Cardiac fibroblast (primary cell): ENCODE measurements at regions not wholly inside any gene's neighbourhood (a gene's known extent, or its start where the extent isn't known, plus 50 kb on each side); places are given as distances from the start of the nearest gene placed in this dataset.

ENCODE experiments used
- DNase-seq, 2 donors: peaks; one replicate each; pipeline versions ENCODE4 v3.0.0 to v3.0.0-alpha.2; 2010; ENCODE audit warnings: low read depth in 2 of 2
- H3K4me3 ChIP-seq, 2 donors: replicated peaks in 1 of 2; 1 replicate in 1 of 2; 2 replicates in 1 of 2; pipeline ENCODE4 v1.5.1; 2011; ENCODE audit warnings: low read depth in 2 of 2, low read length in 2 of 2, mild to moderate bottlenecking in 2 of 2, moderate library complexity in 1 of 2
- CTCF ChIP-seq: IDR thresholded peaks from one replicate; pipeline ENCODE4 v1.5.1; 2011; ENCODE audit warnings: low read depth, mild to moderate bottlenecking, low read length, inconsistent platforms

DNA sequence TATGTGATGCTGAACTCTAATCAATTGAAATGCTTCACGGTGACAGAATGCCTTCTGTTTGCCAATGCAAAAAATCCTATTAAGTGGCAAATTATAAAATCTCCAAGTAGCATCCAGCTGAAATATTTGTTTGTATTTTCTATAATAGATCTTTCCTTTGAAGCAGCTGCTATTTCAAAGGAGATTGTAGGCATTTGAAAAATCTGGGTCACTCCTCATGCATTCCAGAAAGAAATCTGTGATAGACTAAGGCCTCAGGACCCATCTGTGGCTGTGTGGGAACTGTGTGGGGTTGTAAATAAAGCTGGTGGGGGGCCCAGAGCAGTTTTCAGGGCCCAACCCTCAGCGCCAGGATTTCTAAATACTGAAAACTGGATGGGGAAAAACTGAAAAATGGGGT is 216.9 kb upstream of the ARG1 start:
- DNase-seq, result no peak
- no peak overlapping the region for H3K4me3 ChIP-seq
- TF ChIP-seq CTCF, result no peak

DNA sequence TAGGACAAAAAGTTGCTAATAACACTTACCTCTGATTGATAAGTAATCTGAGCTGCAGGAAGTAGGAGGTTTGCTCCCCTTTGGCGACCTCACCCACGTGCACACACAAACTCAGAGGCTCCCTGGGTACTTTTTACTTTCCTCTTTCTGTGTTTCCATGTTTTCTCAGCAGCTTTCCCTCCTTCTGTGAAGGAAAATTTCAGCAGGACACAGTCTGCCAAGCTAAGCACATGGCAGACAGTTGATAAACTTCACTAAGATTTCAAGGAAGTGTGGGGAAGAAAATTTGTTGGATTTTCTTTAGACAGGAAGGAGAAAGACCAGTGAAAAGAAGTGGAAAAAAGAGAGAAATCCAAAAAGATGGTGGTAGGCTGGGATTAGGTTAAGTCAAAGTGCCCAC is 215.5 kb upstream of the ARG1 start:
- no peak for TF ChIP-seq CTCF
- H3K4me3 ChIP-seq, result no peak overlapping the region
- DNase-seq, result no peak

DNA sequence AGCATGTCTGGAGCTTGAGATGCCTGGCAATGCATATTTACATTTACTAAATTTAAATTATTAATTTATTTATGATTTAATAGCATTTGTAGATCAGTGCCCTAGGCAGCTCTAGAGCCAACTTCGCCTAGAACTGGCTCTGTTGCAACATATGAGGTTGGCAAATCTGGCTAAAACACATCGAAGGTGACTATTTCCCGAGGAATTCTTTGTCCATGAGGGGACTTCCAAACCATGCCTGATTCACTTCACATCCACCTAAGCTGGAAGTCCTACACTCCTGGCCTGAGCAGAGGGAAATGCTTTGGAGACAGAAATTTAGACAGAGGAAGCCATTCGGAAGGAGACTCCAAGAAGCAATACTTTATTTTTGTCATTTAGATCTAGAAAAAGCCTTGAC is 211.0 kb upstream of the ARG1 start:
- no peak for TF ChIP-seq CTCF
- no peak overlapping the region for H3K4me3 ChIP-seq
- peak in 1 of 2 donors; percentile 18 for DNase-seq

- no peak for DNase-seq
- no peak for TF ChIP-seq CTCF
- H3K4me3 ChIP-seq, result no peak overlapping the region
Measured at GRCh38 chr6:131362696-131363095, 210.3 kb upstream of the ARG1 start.

DNA sequence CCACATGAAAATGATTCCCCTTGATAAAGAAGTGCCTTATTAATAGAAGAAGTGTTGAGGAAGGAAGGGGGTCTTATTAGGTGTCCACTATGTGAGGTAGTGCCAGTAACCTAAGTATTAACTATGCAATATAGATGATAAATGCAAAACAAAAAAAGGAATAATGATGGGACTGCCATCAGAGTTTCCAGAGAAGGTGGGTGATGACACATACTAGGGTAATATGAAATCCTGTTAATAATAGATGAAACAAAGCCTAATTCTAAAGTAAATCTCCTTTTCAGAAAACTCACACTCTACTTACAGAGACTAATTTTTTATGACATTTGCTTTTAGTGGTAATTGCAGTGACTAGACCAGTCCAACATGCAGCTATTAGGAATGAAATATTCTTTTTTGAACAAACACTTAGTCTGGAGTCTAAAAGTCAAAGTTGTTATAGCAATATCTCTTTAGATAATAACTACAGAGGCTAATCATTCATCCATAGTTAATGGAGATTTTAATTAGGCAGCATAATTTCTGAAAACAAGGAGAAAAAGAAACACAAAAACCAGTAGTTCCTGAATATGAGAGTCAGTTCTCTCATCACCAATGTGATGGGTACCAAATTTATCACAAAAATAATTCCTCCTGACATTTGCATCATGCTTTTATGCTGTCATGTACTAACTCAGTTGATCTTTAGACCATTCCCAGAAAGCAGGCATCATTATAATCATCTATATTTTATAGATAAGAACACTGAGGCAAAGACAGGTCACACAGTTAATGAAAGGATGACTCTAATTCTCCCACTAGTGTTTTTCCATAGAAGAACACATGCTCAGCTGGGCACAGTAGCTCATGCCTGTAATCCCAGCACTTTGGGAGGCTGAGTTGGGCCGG is 208.8 kb upstream of the ARG1 start:
- no peak for DNase-seq
- no peak for TF ChIP-seq CTCF
- H3K4me3 ChIP-seq, result no peak overlapping the region

DNA sequence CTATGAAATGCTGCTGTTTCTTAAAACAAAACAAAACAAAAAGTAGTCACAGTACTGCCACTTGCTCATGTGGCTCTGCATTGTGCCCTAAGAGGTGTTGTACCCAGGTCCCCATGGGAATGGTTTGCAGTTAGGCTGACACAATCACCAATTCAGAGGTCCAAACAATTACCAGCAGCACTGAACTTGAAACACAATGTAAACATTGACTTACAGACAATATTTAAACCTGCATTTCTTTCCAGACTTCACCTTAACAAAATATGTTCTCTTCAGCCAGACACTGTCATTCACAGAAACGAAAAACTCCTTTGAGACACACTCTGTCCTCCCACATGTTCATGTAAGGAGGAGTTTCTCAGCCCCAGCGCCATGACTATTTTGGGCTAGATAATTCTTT is 206.8 kb upstream of the ARG1 start:
- H3K4me3 ChIP-seq, result no peak overlapping the region
- TF ChIP-seq CTCF, result no peak
- no peak for DNase-seq
